Mesothelial cell of epicardium (in vitro differentiated cells): ENCODE measurements at regions not wholly inside any gene's neighbourhood (a gene's known extent, or its start where the extent isn't known, plus 50 kb on each side); places are given as distances from the start of the nearest gene placed in this dataset.

Source experiments
- DNase-seq, 2 experiments: peaks; one replicate each; pipeline ENCODE4 v3.0.0; 2021; ENCODE audit warnings: low spot score in 2 of 2; ENCODE audit not compliant: unreplicated experiment in 2 of 2
- H3K27ac Mint-ChIP-seq: 2 replicates; pipeline ENCODE4 v1.8.0; 2021; ENCODE audit warnings: mixed read lengths
- H3K27me3 Mint-ChIP-seq: 2 replicates; pipeline ENCODE4 v1.8.0; 2021; ENCODE audit warnings: low read depth, mixed read lengths
- H3K36me3 Mint-ChIP-seq: 2 replicates; pipeline ENCODE4 v1.8.0; 2021; ENCODE audit warnings: mixed read lengths
- H3K4me1 Mint-ChIP-seq: 2 replicates; pipeline ENCODE4 v1.8.0; 2021; ENCODE audit warnings: mixed read lengths
- H3K4me3 Mint-ChIP-seq: 2 replicates; pipeline ENCODE4 v1.8.0; 2021; ENCODE audit warnings: mild to moderate bottlenecking, moderate library complexity, mixed read lengths
- H3K9me3 Mint-ChIP-seq: 2 replicates; pipeline ENCODE4 v1.8.0; 2021; ENCODE audit warnings: mixed read lengths
- CTCF ChIP-seq: fragments of 200-600 bp; sonication (generic); IDR thresholded peaks from one replicate; pipeline ENCODE4 v1.5.0; 2021; ENCODE audit warnings: antibody characterized with exemption; ENCODE audit not compliant: unreplicated experiment

- Mint-ChIP-seq H3K27me3 (no peaks in the 10 kb centered on the region), H3K36me3 (peaks cover 18% of the 10 kb centered on the region), H3K9me3 (peaks cover 28% of the 10 kb centered on the region), H3K27ac (peak overlapping the region; percentile 99), H3K4me3 (no peak overlapping the region), H3K4me1 (peaks cover 44% of the 10 kb centered on the region)
- no peak for TF ChIP-seq CTCF
- DNase-seq: no peak
Observed at GRCh38 chr1:163777205-163777604, 455.5 kb downstream of the NUF2 start.

GRCh38 chr1:163781146-163781545, 459.4 kb downstream of the NUF2 start:
- TF ChIP-seq CTCF: no peak
- no peak overlapping the region for H3K4me3 Mint-ChIP-seq
- no peak for DNase-seq
- peaks cover 10% of the 10 kb centered on the region for H3K4me1 Mint-ChIP-seq
- no peak overlapping the region for H3K27ac Mint-ChIP-seq
- H3K36me3 Mint-ChIP-seq: peaks cover 18% of the 10 kb centered on the region
- H3K9me3 Mint-ChIP-seq: peaks cover 31% of the 10 kb centered on the region
- no peaks in the 10 kb centered on the region for H3K27me3 Mint-ChIP-seq

- no peaks in the 10 kb centered on the region for H3K27me3 Mint-ChIP-seq
- H3K9me3 Mint-ChIP-seq: peaks cover 23% of the 10 kb centered on the region
- no peak for DNase-seq
- peaks cover 4% of the 10 kb centered on the region for H3K4me1 Mint-ChIP-seq
- peak overlapping the region; percentile 48 for H3K27ac Mint-ChIP-seq
- peaks cover 5% of the 10 kb centered on the region for H3K36me3 Mint-ChIP-seq
- H3K4me3 Mint-ChIP-seq: no peak overlapping the region
- no peak for TF ChIP-seq CTCF
Observed at GRCh38 chr1:163785868-163786405, 464.2 kb downstream of the NUF2 start.

- no peak for DNase-seq
- H3K4me1 Mint-ChIP-seq: peaks cover 14% of the 10 kb centered on the region
- no peak overlapping the region for H3K27ac Mint-ChIP-seq
- H3K27me3 Mint-ChIP-seq: no peaks in the 10 kb centered on the region
- peaks cover 13% of the 10 kb centered on the region for H3K36me3 Mint-ChIP-seq
- no peak overlapping the region for H3K4me3 Mint-ChIP-seq
- TF ChIP-seq CTCF: no peak
- peaks cover 26% of the 10 kb centered on the region for H3K9me3 Mint-ChIP-seq
Observed at GRCh38 chr1:163789911-163790310, 468.2 kb downstream of the NUF2 start.

- TF ChIP-seq CTCF: no peak
- Mint-ChIP-seq H3K4me1 (peaks cover 29% of the 10 kb centered on the region), H3K4me3 (no peak overlapping the region), H3K36me3 (peaks cover 17% of the 10 kb centered on the region), H3K27me3 (no peaks in the 10 kb centered on the region), H3K27ac (peak overlapping the region; percentile 81), H3K9me3 (peaks cover 30% of the 10 kb centered on the region)
- DNase-seq: no peak
Observed at GRCh38 chr1:163794551-163794950, 472.8 kb downstream of the NUF2 start.

- DNase-seq: no peak
- peaks cover 17% of the 10 kb centered on the region for H3K36me3 Mint-ChIP-seq
- TF ChIP-seq CTCF: no peak
- peaks cover 34% of the 10 kb centered on the region for H3K4me1 Mint-ChIP-seq
- no peaks in the 10 kb centered on the region for H3K27me3 Mint-ChIP-seq
- peak overlapping the region; percentile 81 for H3K27ac Mint-ChIP-seq
- no peak overlapping the region for H3K4me3 Mint-ChIP-seq
- H3K9me3 Mint-ChIP-seq: peaks cover 28% of the 10 kb centered on the region
Observed at GRCh38 chr1:163796394-163796821, 474.7 kb downstream of the NUF2 start.
